ENCODE measurements at regions not wholly inside any gene's neighbourhood (a gene's known extent, or its start where the extent isn't known, plus 50 kb on each side); places are given as distances from the start of the nearest gene placed in this dataset.
"Not testable (repeated sequence)": the region's sequence is repeated elsewhere in the genome, so short reads cannot be mapped to it uniquely, and the experiment has no call there.

GRCh38 chr20:17837179-17837578 is 131.4 kb downstream of the SNX5 start:
- DNase-seq (ENCODE audit: extremely low read depth, low read depth, low spot score): no peak

GRCh38 chr20:17836303-17836861 is 132.2 kb downstream of the SNX5 start:
- DNase-seq (ENCODE audit: extremely low read depth, low read depth, low spot score): no peak

GRCh38 chr20:17835934-17836300 is 132.7 kb downstream of the SNX5 start:
- no peak for DNase-seq (ENCODE audit: extremely low read depth, low read depth, low spot score)

GRCh38 chr20:17835240-17835933 is 133.2 kb downstream of the SNX5 start:
- DNase-seq (ENCODE audit: extremely low read depth, low read depth, low spot score): no peak

- no peak for DNase-seq (ENCODE audit: extremely low read depth, low read depth, low spot score)
Observed at GRCh38 chr20:17834804-17835203, 133.8 kb downstream of the SNX5 start.

GRCh38 chr20:17833036-17833674 is 133.4 kb downstream of the BANF2 start:
- DNase-seq (ENCODE audit: extremely low read depth, low read depth, low spot score): no peak

GRCh38 chr20:17832236-17832915 is 132.6 kb downstream of the BANF2 start:
- DNase-seq (ENCODE audit: extremely low read depth, low read depth, low spot score): no peak

GRCh38 chr20:17828598-17829144 is 128.9 kb downstream of the BANF2 start:
- no peak for DNase-seq (ENCODE audit: extremely low read depth, low read depth, low spot score)

- DNase-seq (ENCODE audit: extremely low read depth, low read depth, low spot score): no peak
Observed at GRCh38 chr20:17827759-17828559, 128.2 kb downstream of the BANF2 start.

- DNase-seq (ENCODE audit: extremely low read depth, low read depth, low spot score): no peak
Observed at GRCh38 chr20:17827079-17827478, 127.3 kb downstream of the BANF2 start.

GRCh38 chr20:17825960-17826843 is 126.4 kb downstream of the BANF2 start:
- no peak for DNase-seq (ENCODE audit: extremely low read depth, low read depth, low spot score)

- no peak for DNase-seq (ENCODE audit: extremely low read depth, low read depth, low spot score)
Observed at GRCh38 chr20:17825252-17825959, 125.6 kb downstream of the BANF2 start.

GRCh38 chr20:17824676-17825251 is 125.0 kb downstream of the BANF2 start:
- DNase-seq (ENCODE audit: extremely low read depth, low read depth, low spot score): no peak

GRCh38 chr20:17823409-17824144 is 123.8 kb downstream of the BANF2 start:
- no peak for DNase-seq (ENCODE audit: extremely low read depth, low read depth, low spot score)

GRCh38 chr20:17822540-17823408 is 123.0 kb downstream of the BANF2 start:
- DNase-seq (ENCODE audit: extremely low read depth, low read depth, low spot score): no peak

GRCh38 chr20:17822039-17822438 is 122.3 kb downstream of the BANF2 start:
- no peak for DNase-seq (ENCODE audit: extremely low read depth, low read depth, low spot score)

GRCh38 chr20:17821606-17822005 is 121.8 kb downstream of the BANF2 start:
- DNase-seq (ENCODE audit: extremely low read depth, low read depth, low spot score): not testable (repeated sequence)

Measured in glomerular endothelial cell (primary cell).